IPS DF 6.9 (cell line): ENCODE measurements at regions not wholly inside any gene's neighbourhood (a gene's known extent, or its start where the extent isn't known, plus 50 kb on each side); places are given as distances from the start of the nearest gene placed in this dataset.
A peak's percentile ranks its signal among the peaks of the same experiment; 100 is the strongest.
"Not testable (repeated sequence)": the region's sequence is repeated elsewhere in the genome, so short reads cannot be mapped to it uniquely, and the experiment has no call there.

ENCODE experiments used
- DNase-seq: peaks from one replicate; pipeline ENCODE4 v3.0.0-alpha.2; 2013; ENCODE audit warnings: low read depth, low spot score
- H3K27ac ChIP-seq: one replicate; pipeline ENCODE4 v1.5.1; 2013; ENCODE audit warnings: low read length, control low read depth
- H3K27me3 ChIP-seq: 2 replicates; pipeline ENCODE4 v1.6.1; 2013; ENCODE audit warnings: mild to moderate bottlenecking, low read length; ENCODE audit not compliant: control insufficient read depth, insufficient read depth
- H3K36me3 ChIP-seq: 2 replicates; pipeline ENCODE4 v1.6.1; 2013; ENCODE audit warnings: low read length; ENCODE audit not compliant: control insufficient read depth, insufficient read depth
- H3K4me1 ChIP-seq: 2 replicates; pipeline ENCODE4 v1.6.1; 2013; ENCODE audit warnings: low read length; ENCODE audit not compliant: control insufficient read depth, insufficient read depth
- H3K4me3 ChIP-seq: 2 replicates; pipeline ENCODE4 v1.5.1; 2013; ENCODE audit warnings: mild to moderate bottlenecking, low read length
- H3K9me3 ChIP-seq: 2 replicates; pipeline ENCODE4 v1.6.1; 2013; ENCODE audit warnings: low read length, inconsistent platforms; ENCODE audit not compliant: control insufficient read depth, insufficient read depth
- WGBS: extraction: QIAGEN DNeasy Blood & Tissue Kit; methylation state at CpG from one replicate; pipeline ENCODE4 v1.1.7; 2013; ENCODE audit warnings: mixed read lengths, missing lambda C conversion rate; ENCODE audit not compliant: insufficient read length, insufficient coverage; 5-methylcytosine and 5-hydroxymethylcytosine counted together

- H3K4me3 ChIP-seq: no peak overlapping the region
- no peak overlapping the region for H3K27ac ChIP-seq
- H3K9me3 ChIP-seq: no peaks in the 10 kb centered on the region
- H3K36me3 ChIP-seq: no peaks in the 10 kb centered on the region
- no peaks in the 10 kb centered on the region for H3K4me1 ChIP-seq
- H3K27me3 ChIP-seq: no peaks in the 10 kb centered on the region
- no peak for DNase-seq
- WGBS: no CpG with 5 or more reads among the region's 4 CpGs
Measured at GRCh38 chr7:115340828-115341227, 418.9 kb downstream of the MDFIC start.

GRCh38 chr7:115338016-115338415, 416.1 kb downstream of the MDFIC start:
- no CpG with 5 or more reads among the region's 4 CpGs for WGBS
- no peak for DNase-seq
- no peaks in the 10 kb centered on the region for H3K36me3 ChIP-seq
- no peak overlapping the region for H3K4me3 ChIP-seq
- no peaks in the 10 kb centered on the region for H3K27me3 ChIP-seq
- H3K4me1 ChIP-seq: no peaks in the 10 kb centered on the region
- no peaks in the 10 kb centered on the region for H3K9me3 ChIP-seq
- H3K27ac ChIP-seq: no peak overlapping the region

DNA sequence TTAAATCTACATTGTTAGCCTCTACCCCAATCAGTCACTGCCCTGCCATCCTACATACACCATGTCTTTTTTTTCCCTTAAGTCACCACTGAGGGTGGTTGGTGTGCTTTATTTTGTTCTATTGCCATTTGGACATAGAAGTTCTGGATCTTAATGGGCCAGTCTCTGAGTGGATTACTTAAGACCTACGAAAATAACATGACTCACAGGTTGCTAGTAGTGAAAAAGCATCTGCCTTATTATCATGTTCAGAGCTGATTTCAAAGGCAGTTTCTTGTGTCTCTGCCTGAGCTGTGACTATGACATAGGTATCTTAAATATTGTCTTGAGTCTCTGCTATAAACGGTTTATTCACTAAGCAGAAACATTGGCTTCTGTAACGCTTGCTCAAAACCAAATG, 410.8 kb downstream of the MDFIC start:
- no peak for DNase-seq
- H3K36me3 ChIP-seq: no peaks in the 10 kb centered on the region
- no peaks in the 10 kb centered on the region for H3K27me3 ChIP-seq
- H3K4me1 ChIP-seq: no peaks in the 10 kb centered on the region
- H3K4me3 ChIP-seq: no peak overlapping the region
- no CpG with 5 or more reads among the region's 3 CpGs for WGBS
- H3K27ac ChIP-seq: no peak overlapping the region
- no peaks in the 10 kb centered on the region for H3K9me3 ChIP-seq

DNA sequence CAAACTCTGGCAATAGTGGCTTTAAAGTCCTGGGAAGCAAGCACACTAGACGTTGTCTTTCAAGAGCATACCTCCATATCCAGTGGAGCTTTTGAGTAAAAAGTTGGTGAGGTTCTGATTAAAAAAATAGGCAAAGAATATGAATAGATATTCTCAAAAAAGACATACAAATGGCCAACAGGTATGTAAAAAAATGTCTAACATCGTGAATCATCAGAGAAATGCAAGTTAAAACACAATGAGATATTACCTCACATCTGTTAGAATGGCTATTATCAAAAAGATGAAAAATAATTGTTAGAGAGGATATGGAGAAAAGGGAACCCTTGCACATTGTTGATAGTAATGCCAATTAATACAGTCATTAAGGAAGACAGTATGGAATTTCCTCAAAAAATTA, 407.1 kb downstream of the MDFIC start:
- no peaks in the 10 kb centered on the region for H3K36me3 ChIP-seq
- no peaks in the 10 kb centered on the region for H3K4me1 ChIP-seq
- H3K9me3 ChIP-seq: no peaks in the 10 kb centered on the region
- no peaks in the 10 kb centered on the region for H3K27me3 ChIP-seq
- DNase-seq: no peak
- WGBS: no CpG with 5 or more reads among the region's 2 CpGs
- H3K27ac ChIP-seq: no peak overlapping the region
- no peak overlapping the region for H3K4me3 ChIP-seq

- Histone ChIP-seq H3K27me3 (no peaks in the 10 kb centered on the region), H3K27ac (no peak overlapping the region), H3K4me1 (no peaks in the 10 kb centered on the region), H3K36me3 (no peaks in the 10 kb centered on the region), H3K9me3 (no peaks in the 10 kb centered on the region), H3K4me3 (no peak overlapping the region)
- no CpG with 5 or more reads among the region's 3 CpGs for WGBS
- DNase-seq: no peak
Measured at GRCh38 chr7:115328018-115328417, 406.1 kb downstream of the MDFIC start.

DNA sequence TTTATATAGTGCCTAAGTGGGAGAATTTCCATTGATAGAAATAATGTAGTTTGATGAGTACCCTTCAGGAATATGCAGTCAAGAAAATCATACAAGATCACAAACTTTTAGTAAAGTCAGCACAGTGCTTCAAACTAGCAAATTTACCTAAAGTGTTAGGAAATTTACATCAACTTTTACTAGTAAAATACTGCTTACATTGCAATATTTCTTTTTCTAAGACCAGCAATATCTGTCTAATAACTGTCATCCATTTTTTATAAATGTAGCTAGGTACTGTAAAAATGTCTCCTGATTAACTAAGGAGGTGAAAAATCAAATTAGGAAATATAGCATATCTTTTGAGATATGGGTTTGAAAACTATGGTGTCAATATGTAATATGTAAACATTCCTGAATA, 405.4 kb downstream of the MDFIC start:
- Histone ChIP-seq H3K27ac (no peak overlapping the region), H3K4me1 (no peaks in the 10 kb centered on the region), H3K9me3 (no peaks in the 10 kb centered on the region), H3K36me3 (no peaks in the 10 kb centered on the region), H3K4me3 (no peak overlapping the region), H3K27me3 (no peaks in the 10 kb centered on the region)
- DNase-seq: no peak

DNA sequence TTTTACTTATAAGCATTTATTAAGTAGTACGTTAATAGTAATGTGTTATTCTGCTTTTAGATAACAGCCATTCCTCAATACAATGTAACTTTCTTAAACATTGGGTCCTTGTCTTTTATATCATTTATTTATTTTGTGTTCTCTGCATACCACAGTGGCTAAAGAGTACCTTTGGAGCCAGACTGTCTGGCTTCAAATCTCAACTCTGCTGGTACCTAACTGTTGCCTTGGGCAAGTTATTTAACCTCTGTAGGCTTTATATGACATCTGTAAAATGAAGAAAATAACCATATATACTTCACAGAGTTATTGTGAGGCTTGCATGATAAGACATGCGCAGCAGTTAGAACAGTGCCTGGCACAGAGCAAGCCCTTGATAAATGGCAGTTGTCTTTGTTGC, 397.6 kb downstream of the MDFIC start:
- Histone ChIP-seq H3K27me3 (no peaks in the 10 kb centered on the region), H3K9me3 (no peaks in the 10 kb centered on the region), H3K27ac (no peak overlapping the region), H3K4me3 (no peak overlapping the region), H3K4me1 (no peaks in the 10 kb centered on the region), H3K36me3 (no peaks in the 10 kb centered on the region)
- DNase-seq: no peak
- WGBS: no CpG with 5 or more reads among the region's 2 CpGs

DNA sequence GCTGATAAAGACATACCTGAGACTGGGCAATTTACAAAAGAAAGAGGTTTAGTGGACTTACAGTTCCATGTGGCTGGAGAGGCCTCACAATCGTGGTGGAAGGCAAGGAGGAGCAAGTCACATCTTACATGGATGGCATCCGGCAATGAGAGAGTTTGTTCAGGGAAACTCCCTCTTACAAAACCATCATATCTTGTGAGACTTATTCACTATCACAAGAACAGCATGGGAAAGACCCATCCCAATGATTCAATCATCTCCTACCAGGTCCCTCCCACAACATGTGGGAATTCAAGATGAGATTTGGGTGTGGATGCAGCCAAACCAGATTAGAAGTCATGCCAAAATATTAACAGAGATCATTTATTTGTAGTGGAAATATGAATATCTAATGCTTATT, 388.4 kb downstream of the MDFIC start:
- H3K27ac ChIP-seq, H3K9me3 ChIP-seq, DNase-seq, H3K36me3 ChIP-seq, H3K4me1 ChIP-seq, H3K4me3 ChIP-seq, H3K27me3 ChIP-seq: not testable (repeated sequence)
- no CpG with 5 or more reads among the region's 2 CpGs for WGBS

DNA sequence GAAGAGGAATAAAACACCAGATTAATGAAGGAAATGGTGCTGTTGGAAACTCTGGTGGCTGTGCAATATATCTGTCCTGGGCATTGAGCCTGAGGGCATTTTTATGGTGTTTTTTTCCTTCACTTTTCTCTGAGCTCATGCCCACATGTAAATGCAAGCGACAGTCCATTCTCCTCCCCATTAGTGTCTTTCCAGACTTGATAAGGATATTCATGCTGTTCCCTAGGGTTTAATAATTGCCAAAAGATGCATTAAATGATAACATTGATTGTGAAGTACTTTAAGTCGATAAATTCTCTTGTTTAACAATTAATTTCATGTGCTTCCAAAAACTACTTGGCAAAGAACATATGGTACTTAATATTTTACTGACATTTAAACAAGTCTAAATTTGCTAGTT, 384.7 kb downstream of the MDFIC start:
- DNase-seq: no peak

DNA sequence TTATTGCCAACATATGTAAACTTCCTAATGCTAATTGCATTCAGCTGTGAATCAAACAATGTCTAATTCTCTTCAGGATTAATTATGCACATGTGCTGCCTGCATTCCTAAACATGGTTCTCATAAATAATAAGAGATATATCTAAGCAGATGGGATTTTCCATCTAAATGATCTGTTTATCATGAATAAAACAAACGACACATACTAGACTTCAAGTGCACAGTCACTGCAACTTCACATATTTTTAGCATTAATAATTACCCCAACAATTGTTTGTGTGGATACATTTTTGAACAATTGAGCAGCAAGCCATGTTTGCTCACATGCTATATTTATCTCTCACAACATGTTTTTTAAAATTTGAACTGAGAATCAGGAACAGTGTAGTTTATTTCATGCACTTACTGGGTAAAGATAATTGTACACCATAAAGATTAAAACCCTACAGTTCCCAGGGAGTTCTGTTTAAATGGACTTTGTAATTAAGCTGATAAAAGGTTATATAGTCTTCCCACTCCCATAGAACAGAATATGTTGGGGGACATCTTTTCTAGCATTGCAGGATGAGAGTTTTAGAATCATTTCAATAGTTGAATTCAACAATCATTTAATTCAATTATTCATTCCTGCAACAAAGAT, 378.5 kb downstream of the MDFIC start:
- H3K4me1 ChIP-seq: no peaks in the 10 kb centered on the region
- no peaks in the 10 kb centered on the region for H3K36me3 ChIP-seq
- WGBS: no CpG with 5 or more reads among the region's 1 CpG
- no peak for DNase-seq
- no peak overlapping the region for H3K27ac ChIP-seq
- no peaks in the 10 kb centered on the region for H3K9me3 ChIP-seq
- no peak overlapping the region for H3K4me3 ChIP-seq
- H3K27me3 ChIP-seq: peaks cover 2% of the 10 kb centered on the region; the same call in 1 of the 2 replicates

More for the DNA sequence above, 384.7 kb downstream of the MDFIC start:
- no peaks in the 10 kb centered on the region for H3K9me3 ChIP-seq
- no CpG with 5 or more reads among the region's 2 CpGs for WGBS
- no peaks in the 10 kb centered on the region for H3K36me3 ChIP-seq
- H3K27ac ChIP-seq: no peak overlapping the region
- H3K4me3 ChIP-seq: no peak overlapping the region
- H3K4me1 ChIP-seq: no peaks in the 10 kb centered on the region
- H3K27me3 ChIP-seq: no peaks in the 10 kb centered on the region

DNA sequence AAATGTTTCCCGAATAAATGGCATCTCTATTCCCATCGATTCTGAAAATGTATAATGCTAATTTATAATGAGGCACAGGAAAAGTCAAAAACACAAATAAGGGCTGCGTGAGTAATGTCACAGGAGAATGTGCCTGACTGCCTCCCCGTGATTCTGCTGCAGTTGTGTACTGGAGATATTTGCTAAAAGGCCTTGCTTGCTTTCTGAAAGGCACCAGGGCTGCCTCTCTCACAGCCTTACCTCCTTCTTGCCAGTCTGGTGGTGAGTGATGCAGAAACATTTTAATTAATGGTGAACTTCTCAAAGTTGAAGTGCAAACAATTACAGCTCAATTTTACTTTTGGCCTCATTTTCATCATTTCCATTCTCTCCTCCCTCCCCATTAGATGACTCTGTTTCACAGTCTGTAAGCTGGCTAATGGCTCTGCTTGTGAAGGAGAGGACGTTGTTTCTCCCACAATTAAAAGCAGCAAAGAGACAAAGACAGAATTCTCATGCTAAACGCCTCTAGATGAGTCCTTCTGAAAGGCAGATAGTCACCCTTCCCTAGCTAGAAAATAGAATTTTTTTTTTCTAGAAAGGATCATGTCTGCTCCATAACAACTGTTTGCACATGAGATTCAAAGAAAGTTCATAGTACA, 377.6 kb downstream of the MDFIC start:
- no peak overlapping the region for H3K4me3 ChIP-seq
- H3K9me3 ChIP-seq: no peaks in the 10 kb centered on the region
- no peak overlapping the region for H3K27ac ChIP-seq
- no peaks in the 10 kb centered on the region for H3K4me1 ChIP-seq
- H3K27me3 ChIP-seq: peaks cover 2% of the 10 kb centered on the region; the same call in 1 of the 2 replicates
- no peaks in the 10 kb centered on the region for H3K36me3 ChIP-seq
- DNase-seq: peak; percentile 13
- no CpG with 5 or more reads among the region's 6 CpGs for WGBS
